H9 (cell line): ENCODE measurements at regions not wholly inside any gene's neighbourhood (a gene's known extent, or its start where the extent isn't known, plus 50 kb on each side); places are given as distances from the start of the nearest gene placed in this dataset.

Source experiments
- DNase-seq: peaks from one replicate; pipeline ENCODE4 v3.0.0-alpha.2; 2017
- H2AFZ ChIP-seq: one replicate; pipeline ENCODE4 v1.6.1; 2013; ENCODE audit warnings: mild to moderate bottlenecking, low read length, control low read depth, moderate library complexity
- H2AK5ac ChIP-seq: 2 replicates; pipeline ENCODE4 v1.6.1; 2013; ENCODE audit warnings: low read length, control low read depth, mixed read lengths; ENCODE audit not compliant: insufficient read length
- H2BK120ac ChIP-seq: one replicate; pipeline ENCODE4 v1.6.1; 2013; ENCODE audit warnings: low read depth, mild to moderate bottlenecking, low read length, control low read depth, inconsistent platforms; ENCODE audit not compliant: poor library complexity, severe bottlenecking
- H2BK12ac ChIP-seq: 2 replicates; pipeline ENCODE4 v1.6.1; 2013; ENCODE audit warnings: low read length, control low read depth, mixed read lengths, low read depth; ENCODE audit not compliant: insufficient read length
- H2BK15ac ChIP-seq: 2 replicates; pipeline ENCODE4 v1.6.1; 2013; ENCODE audit warnings: low read depth, low read length, control low read depth
- H2BK20ac ChIP-seq: one replicate; pipeline ENCODE4 v1.6.1; 2013; ENCODE audit warnings: low read depth, mild to moderate bottlenecking, low read length, control low read depth, inconsistent platforms; ENCODE audit not compliant: poor library complexity, severe bottlenecking
- H2BK5ac ChIP-seq: 2 replicates; pipeline ENCODE4 v1.6.1; 2013; ENCODE audit warnings: low read length, control low read depth, mixed read lengths; ENCODE audit not compliant: insufficient read length
- H3K14ac ChIP-seq: 2 replicates; pipeline ENCODE4 v1.6.1; 2013; ENCODE audit warnings: low read length, control low read depth; ENCODE audit not compliant: insufficient read depth
- H3K18ac ChIP-seq: 2 replicates; pipeline ENCODE4 v1.6.1; 2013; ENCODE audit warnings: low read depth, mild to moderate bottlenecking, mixed read lengths, low read length, control low read depth; ENCODE audit not compliant: insufficient read length
- H3K23ac ChIP-seq: 2 replicates; pipeline ENCODE4 v1.6.1; 2013; ENCODE audit warnings: low read length, control low read depth, mixed read lengths, low read depth; ENCODE audit not compliant: insufficient read length
- H3K23me2 ChIP-seq: 2 replicates; pipeline ENCODE4 v1.6.1; 2013; ENCODE audit warnings: low read depth, mild to moderate bottlenecking, mixed read lengths, low read length, control low read depth; ENCODE audit not compliant: insufficient read length, poor library complexity, severe bottlenecking
- H3K27ac ChIP-seq: 2 replicates; pipeline ENCODE4 v1.5.1; 2013; ENCODE audit warnings: low read length, control low read depth, mixed read lengths, low read depth; ENCODE audit not compliant: insufficient read length
- H3K27me3 ChIP-seq: 2 replicates; pipeline ENCODE4 v1.6.1; 2013; ENCODE audit warnings: low read length, control low read depth, inconsistent platforms; ENCODE audit not compliant: insufficient read depth
- H3K4ac ChIP-seq: 2 replicates; pipeline ENCODE4 v1.6.1; 2013; ENCODE audit warnings: low read depth, mild to moderate bottlenecking, control low read depth, inconsistent platforms, low read length, moderate library complexity
- H3K4me1 ChIP-seq: 2 replicates; pipeline ENCODE4 v1.6.1; 2013; ENCODE audit warnings: low read length, control low read depth, inconsistent platforms; ENCODE audit not compliant: insufficient read depth
- H3K4me2 ChIP-seq: 2 replicates; pipeline ENCODE4 v1.6.1; 2013; ENCODE audit warnings: low read length, control low read depth, mixed read lengths; ENCODE audit not compliant: insufficient read length, insufficient read depth
- H3K56ac ChIP-seq: 2 replicates; pipeline ENCODE4 v1.6.1; 2013; ENCODE audit warnings: low read depth, mild to moderate bottlenecking, mixed read lengths, low read length, control low read depth; ENCODE audit not compliant: insufficient read length
- H3K79me1 ChIP-seq: 2 replicates; pipeline ENCODE4 v1.6.1; 2013; ENCODE audit warnings: low read depth, mild to moderate bottlenecking, moderate library complexity, low read length, control low read depth, inconsistent platforms; ENCODE audit not compliant: insufficient read depth, poor library complexity, severe bottlenecking
- H3K79me2 ChIP-seq: 2 replicates; pipeline ENCODE4 v1.6.1; 2013; ENCODE audit warnings: low read length, control low read depth, inconsistent platforms; ENCODE audit not compliant: insufficient read depth
- H3K9ac ChIP-seq: 2 replicates; pipeline ENCODE4 v1.6.1; 2013; ENCODE audit warnings: low read length, control low read depth, mixed read lengths; ENCODE audit not compliant: insufficient read length; ENCODE audit errors: extremely low read depth
- H3K9me3 ChIP-seq: one replicate; pipeline ENCODE4 v1.6.1; 2013; ENCODE audit warnings: low read depth, low read length, inconsistent platforms; ENCODE audit not compliant: control insufficient read depth
- H3T11ph ChIP-seq: one replicate; pipeline ENCODE4 v1.6.1; 2013; ENCODE audit warnings: mild to moderate bottlenecking, low read length, control low read depth, inconsistent platforms
- H4K20me1 ChIP-seq: one replicate; pipeline ENCODE4 v1.6.1; 2013; ENCODE audit not compliant: control insufficient read depth, insufficient read length, insufficient read depth
- H4K5ac ChIP-seq: 2 replicates; pipeline ENCODE4 v1.6.1; 2013; ENCODE audit warnings: low read depth, mild to moderate bottlenecking, mixed read lengths, low read length, control low read depth; ENCODE audit not compliant: insufficient read length
- H4K8ac ChIP-seq: replicated peaks from 2 replicates; pipeline ENCODE4 v1.6.1; 2013; ENCODE audit warnings: low read length, control low read depth, mixed read lengths, low read depth; ENCODE audit not compliant: insufficient read length
- H4K91ac ChIP-seq: 2 replicates; pipeline ENCODE4 v1.6.1; 2013; ENCODE audit warnings: low read depth, mild to moderate bottlenecking, moderate library complexity, mixed read lengths, low read length, control low read depth; ENCODE audit not compliant: insufficient read length
- H3K27ac Mint-ChIP-seq, 3 experiments: 2 replicates in 2 of 3; 3 replicates in 1 of 3; pipeline ENCODE4 v1.8.0; 2020 to 2021; ENCODE audit warnings: mixed read lengths in 3 of 3, mild to moderate bottlenecking in 1 of 3, moderate library complexity in 1 of 3
- H3K27me3 Mint-ChIP-seq: 2 replicates; pipeline ENCODE4 v1.8.0; 2021; ENCODE audit warnings: low read depth, mild to moderate bottlenecking, moderate library complexity, mixed read lengths
- H3K36me3 Mint-ChIP-seq, 3 experiments: 2 replicates in 2 of 3; 3 replicates in 1 of 3; pipeline ENCODE4 v1.8.0; 2020 to 2021; ENCODE audit warnings: low read depth in 3 of 3, mixed read lengths in 3 of 3; ENCODE audit not compliant: insufficient read depth in 1 of 3
- H3K4me1 Mint-ChIP-seq, 2 experiments: 2 replicates each; pipeline ENCODE4 v1.8.0; 2020; ENCODE audit warnings: mixed read lengths in 2 of 2
- H3K4me3 Mint-ChIP-seq, 2 experiments: 2 replicates in 1 of 2; 3 replicates in 1 of 2; pipeline ENCODE4 v1.8.0; 2020 to 2021; ENCODE audit warnings: mild to moderate bottlenecking in 2 of 2, mixed read lengths in 2 of 2, moderate library complexity in 1 of 2
- H3K9me3 Mint-ChIP-seq, 2 experiments: 2 replicates in 1 of 2; 3 replicates in 1 of 2; pipeline ENCODE4 v1.8.0; 2020; ENCODE audit warnings: mild to moderate bottlenecking in 2 of 2, mixed read lengths in 2 of 2, moderate library complexity in 1 of 2
- WGBS: extraction: QIAGEN DNeasy Blood & Tissue Kit; methylation state at CpG from one replicate; pipeline ENCODE4 v1.1.7; 2013; ENCODE audit warnings: missing lambda C conversion rate, low lambda C conversion rate, mixed read lengths; ENCODE audit not compliant: insufficient read length; ENCODE audit errors: extremely low coverage; 5-methylcytosine and 5-hydroxymethylcytosine counted together
- TF ChIP-seq, protein P1 (sequence below): fragments of 200-600 bp; sonication (generic); conservative IDR thresholded peaks from 3 replicates; pipeline ENCODE4 v1.8.0; 2021; ENCODE audit warnings: antibody characterized with exemption, mild to moderate bottlenecking

DNA sequence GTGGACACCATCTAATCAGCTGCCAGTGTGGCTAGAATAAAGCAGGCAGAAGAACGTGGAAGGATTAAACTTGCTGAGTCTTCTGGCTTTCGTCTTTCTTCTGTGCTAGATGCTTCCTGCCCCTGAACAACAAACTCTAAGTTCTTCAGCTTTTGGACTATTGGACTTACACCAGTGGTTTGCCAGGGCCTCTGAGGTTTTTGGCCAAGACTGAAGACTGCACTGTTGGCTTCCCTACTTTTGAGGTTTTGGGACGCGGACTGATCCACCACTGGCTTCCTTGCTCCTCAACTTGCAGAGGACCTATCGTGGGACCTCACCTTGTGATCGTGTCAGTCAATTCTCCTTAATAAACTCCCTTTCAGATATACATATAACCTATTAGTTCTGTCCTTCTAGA lies 696.1 kb upstream of the NCAM2 start:
- H3K56ac ChIP-seq = no peak overlapping the region
- H2BK12ac ChIP-seq = no peak overlapping the region
- no peak overlapping the region for H2BK5ac ChIP-seq
- no peak overlapping the region for H4K91ac ChIP-seq
- no peak overlapping the region for H3K18ac ChIP-seq
- no peaks in the 10 kb centered on the region; a peak in 3 of 5 replicates for H3K9me3 Mint-ChIP-seq
- no peak overlapping the region for H2AFZ ChIP-seq
- H2BK15ac ChIP-seq = no peak overlapping the region
- H3K14ac ChIP-seq = no peak overlapping the region
- no peaks in the 10 kb centered on the region for H3K27me3 Mint-ChIP-seq
- H3K36me3 Mint-ChIP-seq = no peaks in the 10 kb centered on the region
- H3K79me1 ChIP-seq = no peaks in the 10 kb centered on the region
- no peak overlapping the region for H3K4me2 ChIP-seq
- H4K5ac ChIP-seq = no peak overlapping the region
- no peaks in the 10 kb centered on the region for H3K9me3 ChIP-seq
- H3K27ac Mint-ChIP-seq = no peak overlapping the region; a peak in 1 of 7 replicates
- no peak overlapping the region for H2AK5ac ChIP-seq
- H3K4me3 Mint-ChIP-seq = no peak overlapping the region
- WGBS = no CpG with 5 or more reads among the region's 6 CpGs
- no peaks in the 10 kb centered on the region for H3K4me1 ChIP-seq
- H3K23ac ChIP-seq = no peak overlapping the region
- H3T11ph ChIP-seq = no peak overlapping the region
- no peak overlapping the region for H2BK120ac ChIP-seq
- H3K79me2 ChIP-seq = no peaks in the 10 kb centered on the region
- H3K9ac ChIP-seq = no peak overlapping the region
- H3K27me3 ChIP-seq = no peaks in the 10 kb centered on the region
- no peaks in the 10 kb centered on the region for H3K23me2 ChIP-seq
- H2BK20ac ChIP-seq = no peak overlapping the region
- no peak overlapping the region for H4K8ac ChIP-seq
- TF ChIP-seq, protein P1, sequence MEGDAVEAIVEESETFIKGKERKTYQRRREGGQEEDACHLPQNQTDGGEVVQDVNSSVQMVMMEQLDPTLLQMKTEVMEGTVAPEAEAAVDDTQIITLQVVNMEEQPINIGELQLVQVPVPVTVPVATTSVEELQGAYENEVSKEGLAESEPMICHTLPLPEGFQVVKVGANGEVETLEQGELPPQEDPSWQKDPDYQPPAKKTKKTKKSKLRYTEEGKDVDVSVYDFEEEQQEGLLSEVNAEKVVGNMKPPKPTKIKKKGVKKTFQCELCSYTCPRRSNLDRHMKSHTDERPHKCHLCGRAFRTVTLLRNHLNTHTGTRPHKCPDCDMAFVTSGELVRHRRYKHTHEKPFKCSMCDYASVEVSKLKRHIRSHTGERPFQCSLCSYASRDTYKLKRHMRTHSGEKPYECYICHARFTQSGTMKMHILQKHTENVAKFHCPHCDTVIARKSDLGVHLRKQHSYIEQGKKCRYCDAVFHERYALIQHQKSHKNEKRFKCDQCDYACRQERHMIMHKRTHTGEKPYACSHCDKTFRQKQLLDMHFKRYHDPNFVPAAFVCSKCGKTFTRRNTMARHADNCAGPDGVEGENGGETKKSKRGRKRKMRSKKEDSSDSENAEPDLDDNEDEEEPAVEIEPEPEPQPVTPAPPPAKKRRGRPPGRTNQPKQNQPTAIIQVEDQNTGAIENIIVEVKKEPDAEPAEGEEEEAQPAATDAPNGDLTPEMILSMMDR = no peak
- DNase-seq = no peak
- H3K4me1 Mint-ChIP-seq = no peaks in the 10 kb centered on the region
- H3K27ac ChIP-seq = no peak overlapping the region
- H4K20me1 ChIP-seq = no peaks in the 10 kb centered on the region
- H3K4ac ChIP-seq = no peak overlapping the region
